NOMO-1 (cell line): ENCODE measurements at regions not wholly inside any gene's neighbourhood (a gene's known extent, or its start where the extent isn't known, plus 50 kb on each side); places are given as distances from the start of the nearest gene placed in this dataset.
A peak's percentile ranks its signal among the peaks of the same experiment; 100 is the strongest.

ENCODE experiments used
- DNase-seq, 2 experiments: peaks; one replicate each; lab custom pipeline; 2025; ENCODE audit not compliant: unreplicated experiment in 2 of 2; lab: John Stamatoyannopoulos, UW

DNA sequence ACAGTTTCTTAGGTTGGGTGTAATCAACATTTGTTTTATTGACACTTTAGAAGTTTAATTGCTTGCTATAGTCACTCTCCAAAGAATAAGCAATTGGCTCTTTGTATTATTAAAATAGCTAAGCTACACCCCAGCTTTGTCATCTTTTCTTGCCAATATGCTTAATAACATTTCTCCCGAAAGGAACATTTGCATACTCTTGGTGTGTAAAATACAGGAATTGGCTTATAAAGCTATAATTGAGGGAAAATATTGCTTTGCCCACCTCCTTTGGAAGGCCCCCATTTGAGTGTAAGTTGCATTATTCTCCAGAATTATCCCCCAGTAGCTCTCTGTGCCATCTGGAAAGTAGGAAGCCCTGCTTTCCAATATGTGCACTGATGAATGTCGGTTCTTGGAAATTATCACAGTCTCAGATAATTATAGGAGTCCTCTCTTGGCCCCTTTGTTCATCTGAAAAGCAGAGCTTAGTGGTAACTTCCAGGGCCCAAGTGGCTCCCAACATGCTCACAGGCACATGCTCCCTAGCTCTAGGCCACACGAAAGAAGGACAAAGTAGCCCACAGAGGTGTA, 92.4 kb upstream of the B3GAT2 start:
- DNase-seq, result no peak

DNA sequence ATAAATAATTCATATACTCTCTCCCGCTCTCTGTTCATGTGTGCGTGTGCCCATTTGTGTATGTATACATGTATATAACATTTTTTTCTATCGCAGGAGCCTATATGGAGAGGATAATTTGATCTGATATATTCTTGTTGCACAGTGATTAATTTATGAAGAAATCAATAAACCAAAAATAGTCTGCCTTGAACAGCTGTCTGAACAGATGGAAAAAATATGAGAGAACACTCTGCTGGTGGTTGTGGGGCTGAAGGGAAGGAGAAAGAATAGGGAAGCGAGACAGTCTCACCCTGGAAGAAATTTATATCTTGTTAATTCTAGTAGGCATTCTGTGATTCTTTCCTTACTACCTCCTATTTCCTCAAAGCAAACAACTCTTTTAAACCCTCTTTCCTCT, 96.6 kb upstream of the B3GAT2 start:
- no peak for DNase-seq

DNA sequence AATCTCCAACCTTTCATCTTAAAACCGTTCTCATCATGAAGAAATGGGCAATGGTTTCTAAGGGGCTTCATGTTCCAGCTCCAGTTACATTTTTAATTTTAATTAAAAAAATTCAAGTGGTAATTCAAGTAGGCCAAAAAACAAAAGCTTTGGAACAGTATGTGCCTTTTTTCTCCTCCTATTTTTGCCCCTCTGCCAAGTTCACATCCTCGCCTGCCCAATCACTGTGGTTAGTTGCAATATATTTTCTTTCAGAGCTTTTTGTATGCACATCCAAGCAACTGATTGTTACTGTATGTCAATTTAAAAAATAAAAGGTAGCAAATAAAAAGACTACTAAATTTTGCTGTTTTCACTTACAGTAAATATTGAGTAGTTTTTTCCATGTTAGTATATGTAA, 99.8 kb upstream of the B3GAT2 start:
- no peak for DNase-seq

DNA sequence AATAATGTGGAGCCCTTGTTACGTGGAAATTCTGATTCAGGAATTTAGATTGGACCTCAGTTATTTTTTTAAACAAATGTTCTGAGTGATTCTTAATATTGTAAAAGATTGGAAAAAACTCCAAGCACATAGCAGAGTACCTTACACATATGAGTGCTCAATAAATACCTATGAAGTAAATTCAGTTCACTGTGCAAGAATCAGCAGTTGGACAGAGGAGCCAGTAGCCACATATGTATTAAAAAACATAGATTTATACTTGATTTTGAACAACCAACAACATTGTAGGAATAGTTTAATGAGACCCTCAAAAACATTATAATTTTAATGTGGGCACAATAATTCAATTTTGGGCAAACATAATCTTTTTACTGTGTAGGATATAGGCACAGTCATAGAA, 109.3 kb upstream of the B3GAT2 start:
- no peak for DNase-seq

DNA sequence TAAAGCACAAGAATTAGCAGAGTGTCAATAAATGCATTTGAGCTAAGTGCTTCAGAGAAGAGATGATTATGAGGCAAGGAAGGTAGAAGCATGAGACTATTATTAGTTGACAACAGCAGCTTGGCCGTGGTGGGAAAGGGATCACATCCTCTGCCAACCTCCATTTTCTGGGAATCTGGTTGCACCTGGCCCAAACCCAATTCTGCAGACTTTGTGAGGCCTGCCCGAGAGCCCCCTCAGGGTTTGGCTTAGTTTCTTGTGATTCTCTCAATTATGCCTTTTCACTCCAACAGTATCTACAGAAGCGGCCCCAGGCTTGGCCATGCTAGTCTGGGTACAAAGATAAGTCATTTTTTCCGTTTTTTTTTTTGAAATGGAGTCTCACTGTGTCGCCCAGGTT, 111.0 kb upstream of the B3GAT2 start:
- DNase-seq, result no peak

DNA sequence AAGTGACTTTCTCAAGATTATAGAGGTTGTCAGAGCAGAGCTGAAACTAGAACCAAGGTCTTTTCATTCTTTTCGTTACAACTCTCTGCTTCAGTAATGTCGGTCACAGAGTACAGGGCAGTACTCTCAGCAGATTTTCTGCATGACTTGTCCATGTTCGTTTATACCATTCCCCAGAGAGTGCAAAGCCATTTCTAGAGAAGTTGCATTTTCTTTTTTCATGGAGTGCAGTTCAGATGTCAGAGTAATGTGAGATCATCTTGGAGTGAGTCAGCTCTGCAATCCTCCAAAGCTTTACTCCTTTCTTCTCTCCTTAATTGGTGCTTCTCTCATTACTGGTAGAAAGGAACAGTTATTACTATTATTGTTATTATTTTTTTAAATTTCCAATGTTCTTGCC, 115.6 kb upstream of the B3GAT2 start:
- no peak for DNase-seq

DNA sequence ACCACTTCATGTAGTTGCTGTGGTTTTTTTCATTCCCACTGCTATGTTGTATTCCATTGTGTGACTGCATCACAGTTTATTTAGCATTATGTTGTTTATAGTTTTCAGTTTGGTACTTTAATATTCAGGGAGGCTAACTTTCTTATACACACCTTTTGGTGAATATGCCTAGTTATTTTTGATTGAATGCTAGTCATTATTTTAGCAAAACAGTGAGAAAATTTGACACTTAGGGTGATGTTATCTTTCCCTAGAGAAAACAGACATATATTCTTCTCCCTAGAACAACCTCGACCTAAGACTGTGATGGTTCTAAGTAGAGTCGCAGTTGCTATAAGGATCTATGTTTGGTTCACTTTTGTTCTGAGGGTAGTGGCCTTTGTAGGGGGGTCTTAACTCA, 120.8 kb upstream of the B3GAT2 start:
- no peak for DNase-seq

DNA sequence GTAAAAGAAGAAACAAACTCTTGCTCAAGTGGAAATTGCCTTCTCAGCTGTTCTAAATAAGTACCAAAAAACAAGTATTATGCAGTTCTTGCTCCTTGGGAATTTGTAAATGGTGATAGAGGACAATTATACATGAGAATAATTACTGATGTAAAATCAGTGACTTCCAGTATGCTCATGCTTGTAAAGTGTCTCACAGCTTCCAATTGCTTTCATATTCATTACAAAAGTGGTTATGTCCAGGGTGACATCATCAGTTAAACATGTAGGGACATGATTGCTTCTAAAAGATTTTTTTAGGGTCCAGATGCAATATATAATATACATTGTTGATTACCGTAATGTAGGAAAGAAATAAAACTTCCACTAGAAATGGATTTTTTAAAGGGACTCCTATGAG, 122.8 kb upstream of the B3GAT2 start:
- no peak for DNase-seq

DNA sequence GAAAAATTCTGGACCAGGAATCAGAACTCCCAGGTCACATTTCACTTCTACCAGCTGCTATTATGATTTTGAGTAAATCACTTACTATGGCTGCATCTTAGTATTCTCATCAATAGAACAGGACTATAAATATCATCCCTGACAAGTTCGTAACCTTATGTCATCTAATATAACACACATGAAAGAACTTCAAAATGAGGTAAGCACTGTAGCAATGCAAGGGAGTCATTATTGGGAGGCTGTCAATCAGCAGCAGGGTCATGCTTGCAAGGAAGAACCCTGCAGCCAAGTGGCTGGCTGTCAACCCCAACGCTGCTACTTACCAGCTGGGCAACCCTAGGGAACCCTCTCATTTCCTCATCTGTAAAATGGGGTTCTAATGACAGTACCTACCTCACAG, 123.3 kb upstream of the B3GAT2 start:
- no peak for DNase-seq

DNA sequence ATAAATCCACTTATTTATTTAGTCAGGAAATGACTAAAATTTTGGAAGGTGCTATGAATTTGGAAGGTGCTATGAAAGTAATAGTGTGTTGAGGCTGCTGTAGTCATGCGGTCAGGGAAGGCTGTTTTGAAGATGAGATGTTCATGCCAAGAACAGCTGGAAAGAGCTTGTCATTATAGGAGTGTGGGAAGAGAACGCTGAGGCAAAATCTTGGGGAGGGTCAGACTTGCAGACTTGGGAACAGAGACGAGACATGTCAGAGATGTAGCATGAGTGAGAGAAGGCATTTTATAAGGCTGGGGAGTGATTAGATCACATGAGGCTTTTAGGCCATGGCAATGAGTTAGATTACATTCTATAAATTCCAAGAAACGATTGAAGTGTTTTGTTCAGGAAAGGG, 124.0 kb upstream of the B3GAT2 start:
- DNase-seq, result no peak

DNA sequence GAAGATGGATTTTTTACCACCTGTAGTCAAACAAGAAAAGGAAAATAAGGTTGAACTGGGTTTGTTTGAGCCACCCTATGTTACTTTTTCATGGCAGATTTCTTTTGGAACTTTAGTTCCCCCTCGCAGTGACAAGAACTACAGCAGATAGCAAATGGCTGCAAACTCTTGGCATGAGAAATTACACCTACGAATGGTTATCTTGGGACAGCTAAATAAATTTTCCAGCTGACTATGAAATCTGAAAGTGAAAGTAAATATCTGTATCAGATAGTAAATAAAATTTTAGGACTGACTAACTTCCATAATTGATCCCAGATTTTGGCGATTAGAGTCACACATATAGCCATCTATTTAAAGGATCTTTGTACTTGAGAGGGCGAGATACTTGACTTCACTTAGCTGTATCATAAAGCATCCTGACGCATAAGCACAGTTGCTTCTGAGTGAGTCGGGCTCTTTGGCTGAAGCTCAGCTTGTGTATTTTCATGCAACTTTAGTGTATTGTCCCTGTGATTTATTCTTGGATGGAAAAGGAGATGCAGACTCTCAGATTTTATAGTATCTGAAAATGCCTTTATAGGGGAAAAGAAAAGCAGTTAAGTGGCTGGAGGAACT, 125.3 kb upstream of the B3GAT2 start:
- DNase-seq, result no peak

DNA sequence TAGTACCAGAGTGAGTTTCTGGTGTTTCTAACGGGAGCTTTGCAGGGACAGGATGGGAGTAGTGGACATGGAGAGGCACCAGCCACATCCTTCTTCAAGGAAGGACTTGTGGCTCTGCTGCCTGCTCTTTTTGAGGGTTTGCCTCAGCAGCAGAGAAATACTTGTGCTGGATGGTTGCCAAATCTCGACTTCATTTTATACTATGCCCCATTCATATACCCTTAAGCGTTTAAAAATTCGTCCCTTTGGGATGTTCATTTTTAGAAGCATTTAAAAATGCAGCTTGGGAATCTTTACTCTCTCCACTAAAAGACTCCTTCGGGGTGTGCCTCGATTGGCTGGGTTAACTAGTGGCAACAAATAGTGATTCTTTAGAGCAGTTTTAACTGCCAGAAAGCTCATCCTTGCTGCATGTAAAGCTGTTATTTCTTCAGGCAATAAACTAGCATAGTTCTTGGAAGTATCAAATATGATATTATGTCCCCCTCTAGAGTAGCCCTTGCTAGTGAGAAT, 126.5 kb upstream of the B3GAT2 start:
- DNase-seq, result no peak

DNA sequence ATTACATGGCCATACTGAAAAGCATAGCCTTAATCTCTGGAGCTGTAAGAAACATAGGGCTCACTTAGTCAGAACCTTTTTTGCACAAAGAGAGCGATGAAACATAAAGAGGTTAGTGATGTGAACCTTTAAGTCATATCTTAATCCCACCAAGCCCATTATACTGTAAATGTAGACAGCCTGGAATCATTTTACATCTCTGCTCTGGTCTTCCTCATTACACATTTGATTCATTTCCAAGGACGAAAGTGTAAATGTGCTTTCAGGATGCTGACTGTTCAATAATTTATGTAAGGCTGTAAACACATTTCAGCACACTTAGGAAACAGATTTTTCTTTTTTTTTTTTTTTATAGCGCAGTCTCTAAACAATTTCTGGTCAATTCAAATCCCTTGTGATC, 131.3 kb upstream of the B3GAT2 start:
- DNase-seq, result no peak

DNA sequence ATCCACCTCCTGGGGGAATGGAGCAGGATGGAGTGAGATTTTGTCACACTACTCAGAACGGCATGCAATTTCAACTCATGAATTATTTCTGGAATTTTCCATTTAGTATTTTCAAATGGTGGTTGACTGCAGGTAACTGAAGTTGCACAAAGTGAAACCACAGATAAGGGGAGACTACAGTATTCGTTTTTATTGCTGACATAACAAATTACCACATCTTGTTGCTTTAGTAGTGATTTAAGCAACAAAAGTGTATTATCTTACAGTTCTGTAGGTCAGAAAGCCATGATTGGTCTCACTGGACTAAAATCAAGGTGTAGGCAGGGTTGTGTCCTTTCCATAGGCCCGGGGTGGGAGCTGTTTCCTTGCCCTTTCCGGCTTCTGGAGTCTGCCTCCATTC, 133.4 kb upstream of the B3GAT2 start:
- DNase-seq, result no peak

DNA sequence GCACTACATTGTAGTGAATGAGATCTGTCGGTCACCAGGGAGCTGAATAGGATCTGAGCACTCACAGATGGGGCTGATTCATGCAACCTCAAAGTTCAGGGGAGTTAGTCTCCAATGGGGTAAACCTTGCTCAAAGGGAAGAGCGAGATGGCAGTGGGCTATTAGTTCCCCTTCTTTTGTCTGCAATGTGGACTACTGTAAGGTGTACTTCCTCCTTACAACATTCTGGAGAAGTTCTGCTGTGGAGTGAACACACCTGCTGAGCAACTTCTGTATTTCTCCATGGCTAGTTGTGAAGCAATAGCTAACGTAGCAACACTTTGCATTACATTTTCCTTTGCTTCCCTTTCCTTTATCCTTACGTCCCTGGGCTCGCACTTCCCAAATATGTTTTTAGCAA, 134.3 kb upstream of the B3GAT2 start:
- peak; percentile 30 to 62 for DNase-seq

DNA sequence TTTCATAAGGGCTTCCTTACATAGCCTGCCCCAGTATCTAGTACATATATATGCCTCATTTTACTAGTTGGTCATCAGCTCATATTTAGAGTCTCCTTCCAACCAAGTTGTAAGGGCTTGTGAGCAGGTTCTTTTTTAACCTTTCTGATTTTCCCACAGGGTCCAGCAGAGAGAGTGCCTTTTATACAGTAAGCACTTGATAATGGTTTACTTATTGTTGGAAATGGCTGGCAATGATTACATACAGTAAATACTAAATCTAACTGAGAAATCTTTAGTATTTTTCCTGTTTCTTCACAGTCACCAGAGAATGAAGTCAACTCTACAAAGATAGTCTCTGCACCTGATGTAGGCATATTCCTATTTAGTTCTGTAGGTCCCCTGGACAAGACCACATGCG, 135.1 kb upstream of the B3GAT2 start:
- DNase-seq, result no peak

DNA sequence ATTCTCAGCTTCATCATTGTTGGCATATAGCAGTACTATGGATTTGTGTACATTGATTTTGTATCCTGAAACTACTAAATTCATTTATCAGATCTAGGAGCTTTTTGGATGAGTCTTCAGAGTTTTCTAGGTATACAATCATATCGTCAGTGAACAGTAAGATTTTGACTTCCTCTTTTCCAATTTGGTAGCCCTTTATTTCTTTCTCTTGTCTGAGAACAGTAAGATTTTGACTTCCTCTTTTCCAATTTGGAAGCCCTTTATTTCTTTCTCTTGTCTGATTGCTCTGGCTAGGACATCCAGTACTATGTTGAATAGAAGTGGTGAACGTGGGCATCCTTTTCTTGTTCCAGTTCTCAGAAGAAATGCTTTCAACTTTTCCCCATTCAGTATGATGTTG, 140.4 kb upstream of the B3GAT2 start:
- peak; percentile 3 to 71 for DNase-seq

DNA sequence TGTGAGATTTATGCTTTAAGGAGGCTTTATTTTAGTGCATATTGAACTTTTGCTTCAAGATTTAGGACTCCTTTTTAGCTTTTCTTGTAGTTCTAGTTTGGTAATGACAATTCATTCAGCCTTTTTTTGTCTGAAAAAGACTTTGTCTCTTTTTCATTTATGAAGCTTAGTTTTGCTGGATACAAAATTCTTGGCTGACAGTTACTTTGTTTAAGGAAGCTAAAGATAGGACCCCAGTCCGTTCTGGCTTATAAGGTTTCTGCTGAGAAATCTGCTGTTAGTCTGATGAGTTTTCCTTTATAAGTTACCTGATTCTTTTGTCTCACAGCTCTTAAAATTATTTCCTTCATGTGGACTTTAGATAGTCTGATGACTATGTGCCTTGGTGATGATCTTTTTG, 142.8 kb upstream of the B3GAT2 start:
- no peak for DNase-seq

DNA sequence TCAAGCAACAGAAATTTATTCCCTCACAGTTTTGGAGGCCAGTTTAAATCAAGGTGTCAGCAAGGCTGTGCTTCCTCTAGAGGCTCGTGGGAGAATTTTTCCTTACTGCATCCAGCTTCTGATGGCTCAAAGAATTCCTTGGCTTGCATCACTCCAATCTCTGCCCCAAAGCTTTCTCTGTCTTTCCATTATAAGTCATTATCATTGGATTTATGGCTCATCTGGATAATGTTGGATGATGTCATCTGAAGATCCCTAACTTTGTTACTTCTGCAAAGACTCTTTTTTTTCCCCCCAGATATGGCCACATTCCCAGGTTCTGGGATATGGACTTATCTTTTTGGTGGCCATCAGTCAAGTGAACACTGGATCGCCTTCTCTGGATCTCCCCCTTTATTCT, 146.3 kb upstream of the B3GAT2 start:
- no peak for DNase-seq

DNA sequence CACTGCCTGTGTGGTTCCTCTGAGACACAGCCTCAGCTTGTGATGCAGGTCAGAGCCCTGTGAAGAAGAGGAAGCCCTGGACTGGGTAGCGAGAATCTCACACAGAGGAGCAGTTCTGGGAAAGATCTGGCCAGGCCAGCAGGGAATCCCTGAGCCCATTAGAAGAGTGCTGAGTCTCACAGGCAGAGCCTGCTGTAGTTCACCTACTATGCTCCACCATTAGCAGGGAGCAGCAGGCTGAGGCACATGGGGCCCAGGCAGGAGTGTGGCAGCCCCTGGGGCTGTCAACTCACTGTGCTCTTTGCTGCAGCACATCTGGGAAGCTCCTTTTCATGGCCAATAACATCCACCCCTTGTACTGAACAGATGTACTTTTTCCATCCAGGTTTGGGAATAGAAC, 146.8 kb upstream of the B3GAT2 start:
- DNase-seq, result no peak

DNA sequence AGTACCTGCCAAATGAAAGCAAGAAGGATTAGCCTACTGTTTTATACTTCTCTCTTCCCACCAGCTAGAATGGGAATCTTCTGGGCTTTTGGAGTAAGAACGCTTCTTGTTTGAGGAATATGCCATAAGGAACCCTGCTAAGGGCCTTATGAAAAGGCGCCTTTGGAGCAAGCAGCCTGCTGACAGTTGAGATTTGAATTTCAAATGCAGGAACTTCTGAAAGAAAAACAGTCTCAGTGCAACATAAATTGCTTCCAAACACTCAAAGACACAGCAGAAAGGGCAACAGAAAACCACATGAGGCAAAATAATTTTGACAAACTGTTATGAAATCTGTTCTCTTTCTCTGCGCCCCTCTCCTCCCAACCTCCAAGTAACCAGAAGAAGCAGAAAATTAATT, 149.4 kb upstream of the B3GAT2 start:
- no peak for DNase-seq

DNA sequence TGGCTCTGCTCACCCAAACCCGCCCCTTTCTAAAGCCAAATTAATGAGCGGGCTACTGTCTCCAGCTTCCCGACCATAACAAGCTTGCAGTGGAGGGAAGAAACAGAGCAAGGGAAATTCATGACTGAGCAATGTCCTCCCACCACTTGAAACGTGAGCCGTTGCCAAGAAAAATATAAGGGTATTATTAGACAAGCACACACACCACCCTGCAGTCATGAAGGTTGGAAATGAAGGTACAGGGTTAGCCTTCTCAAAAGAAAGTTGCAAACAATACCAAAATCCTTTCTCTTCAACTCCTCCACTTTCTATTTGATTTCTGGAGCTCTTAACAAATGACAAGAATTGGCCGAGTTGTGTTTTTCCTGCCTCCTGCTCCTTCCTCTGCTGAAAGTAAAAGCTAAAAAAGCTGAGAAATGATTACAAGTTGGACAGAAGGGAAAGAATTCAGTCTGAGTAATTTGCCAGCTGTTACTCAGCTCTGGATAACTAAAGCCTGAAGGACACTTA, 151.1 kb upstream of the B3GAT2 start:
- DNase-seq, result no peak

DNA sequence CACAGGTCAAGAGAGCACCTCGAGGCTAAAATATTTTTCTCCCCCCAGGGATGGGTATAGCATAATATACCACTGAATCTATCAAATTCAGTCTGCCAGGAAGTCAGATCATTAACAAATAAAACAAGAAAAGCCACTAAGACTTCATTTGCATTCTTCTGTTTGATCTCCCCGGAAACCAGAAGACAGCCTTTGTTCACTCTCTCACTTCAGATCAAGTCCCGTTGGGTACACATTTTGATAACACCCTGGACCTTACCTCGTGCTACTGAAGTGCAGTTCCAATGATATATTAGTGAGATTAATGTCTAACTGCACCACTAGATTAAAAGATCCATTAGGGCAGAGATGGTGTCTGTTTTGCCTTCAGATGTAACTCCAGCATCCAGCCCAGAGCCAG, 157.7 kb upstream of the B3GAT2 start:
- no peak for DNase-seq
